Stimulated activated CD4-positive, alpha-beta T cell treated with anti-CD3 and anti-CD28 coated beads, Interleukin-2, amount 100 ng/mL, for 48 hours (primary cell): ENCODE measurements at regions not wholly inside any gene's neighbourhood (a gene's known extent, or its start where the extent isn't known, plus 50 kb on each side); places are given as distances from the start of the nearest gene placed in this dataset.
"Not testable (repeated sequence)": the region's sequence is repeated elsewhere in the genome, so short reads cannot be mapped to it uniquely, and the experiment has no call there.

Experiments used
- DNase-seq, 2 donors: peaks; one replicate each; pipeline ENCODE4 v3.0.0-alpha.2; 2020

- no peak for DNase-seq
Measured at GRCh38 chr6:103870970-103871369, 988.7 kb downstream of the HACE1 start.

GRCh38 chr6:103862297-103862696 lies 997.4 kb downstream of the HACE1 start:
- no peak for DNase-seq

GRCh38 chr6:103858003-103858402 lies 1001.7 kb downstream of the HACE1 start:
- no peak for DNase-seq

- DNase-seq, result no peak
Measured at GRCh38 chr6:103855750-103856149, 1004.0 kb downstream of the HACE1 start.

GRCh38 chr6:103854059-103854458 lies 1005.7 kb downstream of the HACE1 start:
- DNase-seq, result no peak

GRCh38 chr6:103838457-103838856 lies 1021.3 kb downstream of the HACE1 start:
- DNase-seq, result no peak

GRCh38 chr6:103826209-103826608 lies 1033.5 kb downstream of the HACE1 start:
- no peak for DNase-seq

GRCh38 chr6:103820148-103820547 lies 1039.6 kb downstream of the HACE1 start:
- DNase-seq, result no peak

- no peak for DNase-seq
Measured at GRCh38 chr6:103819509-103819908, 1040.2 kb downstream of the HACE1 start.

GRCh38 chr6:103812970-103813369 lies 1046.7 kb downstream of the HACE1 start:
- DNase-seq, result no peak

- DNase-seq, result not testable (repeated sequence)
Measured at GRCh38 chr6:103801901-103802479, 1057.7 kb downstream of the HACE1 start.

GRCh38 chr6:103799971-103800670 lies 1059.6 kb downstream of the HACE1 start:
- no peak for DNase-seq

- DNase-seq, result no peak
Measured at GRCh38 chr6:103798166-103798565, 1061.6 kb downstream of the HACE1 start.

- DNase-seq, result no peak
Measured at GRCh38 chr6:103797738-103798137, 1062.0 kb downstream of the HACE1 start.

GRCh38 chr6:103791458-103791857 lies 1068.3 kb downstream of the HACE1 start:
- no peak for DNase-seq

GRCh38 chr6:103784117-103784516 lies 1075.6 kb downstream of the HACE1 start:
- no peak for DNase-seq

- no peak for DNase-seq
Measured at GRCh38 chr6:103783329-103783728, 1076.4 kb downstream of the HACE1 start.

GRCh38 chr6:103769431-103769830 lies 1090.3 kb downstream of the HACE1 start:
- DNase-seq, result no peak

- DNase-seq, result no peak
Measured at GRCh38 chr6:103750603-103751002, 1109.1 kb downstream of the HACE1 start.

- no peak for DNase-seq
Measured at GRCh38 chr6:103734016-103734415, 1125.7 kb downstream of the HACE1 start.

- DNase-seq, result no peak
Measured at GRCh38 chr6:103729658-103730057, 1130.1 kb downstream of the HACE1 start.

GRCh38 chr6:103723438-103724322 lies 1136.0 kb downstream of the HACE1 start:
- no peak for DNase-seq

GRCh38 chr6:103722683-103723082 lies 1137.0 kb downstream of the HACE1 start:
- DNase-seq, result no peak

- DNase-seq, result no peak
Measured at GRCh38 chr6:103721923-103722322, 1137.8 kb downstream of the HACE1 start.
